ENCODE measurements at regions not wholly inside any gene's neighbourhood (a gene's known extent, or its start where the extent isn't known, plus 50 kb on each side); places are given as distances from the start of the nearest gene placed in this dataset.

DNA sequence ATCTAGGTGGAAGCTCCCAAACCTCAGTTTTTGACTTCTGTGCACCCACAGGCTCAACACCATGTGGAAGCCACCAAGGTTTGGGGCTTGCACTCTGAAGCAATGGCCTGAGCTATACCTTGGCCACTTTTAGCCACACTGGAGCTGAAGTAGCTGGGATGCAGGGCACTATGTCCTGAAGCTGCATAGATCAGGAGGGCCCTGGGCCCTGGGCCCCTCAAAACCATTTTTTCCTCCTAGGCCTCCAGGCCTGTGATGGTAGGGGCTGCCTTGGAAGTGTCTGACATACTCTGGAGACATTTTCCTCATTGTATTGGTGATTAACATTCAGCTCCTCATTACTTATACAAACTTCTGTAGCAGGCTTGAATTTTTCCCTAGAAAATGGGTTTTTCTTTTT lies 273.7 kb downstream of the FGF9 start:
- TF ChIP-seq, protein P1, sequence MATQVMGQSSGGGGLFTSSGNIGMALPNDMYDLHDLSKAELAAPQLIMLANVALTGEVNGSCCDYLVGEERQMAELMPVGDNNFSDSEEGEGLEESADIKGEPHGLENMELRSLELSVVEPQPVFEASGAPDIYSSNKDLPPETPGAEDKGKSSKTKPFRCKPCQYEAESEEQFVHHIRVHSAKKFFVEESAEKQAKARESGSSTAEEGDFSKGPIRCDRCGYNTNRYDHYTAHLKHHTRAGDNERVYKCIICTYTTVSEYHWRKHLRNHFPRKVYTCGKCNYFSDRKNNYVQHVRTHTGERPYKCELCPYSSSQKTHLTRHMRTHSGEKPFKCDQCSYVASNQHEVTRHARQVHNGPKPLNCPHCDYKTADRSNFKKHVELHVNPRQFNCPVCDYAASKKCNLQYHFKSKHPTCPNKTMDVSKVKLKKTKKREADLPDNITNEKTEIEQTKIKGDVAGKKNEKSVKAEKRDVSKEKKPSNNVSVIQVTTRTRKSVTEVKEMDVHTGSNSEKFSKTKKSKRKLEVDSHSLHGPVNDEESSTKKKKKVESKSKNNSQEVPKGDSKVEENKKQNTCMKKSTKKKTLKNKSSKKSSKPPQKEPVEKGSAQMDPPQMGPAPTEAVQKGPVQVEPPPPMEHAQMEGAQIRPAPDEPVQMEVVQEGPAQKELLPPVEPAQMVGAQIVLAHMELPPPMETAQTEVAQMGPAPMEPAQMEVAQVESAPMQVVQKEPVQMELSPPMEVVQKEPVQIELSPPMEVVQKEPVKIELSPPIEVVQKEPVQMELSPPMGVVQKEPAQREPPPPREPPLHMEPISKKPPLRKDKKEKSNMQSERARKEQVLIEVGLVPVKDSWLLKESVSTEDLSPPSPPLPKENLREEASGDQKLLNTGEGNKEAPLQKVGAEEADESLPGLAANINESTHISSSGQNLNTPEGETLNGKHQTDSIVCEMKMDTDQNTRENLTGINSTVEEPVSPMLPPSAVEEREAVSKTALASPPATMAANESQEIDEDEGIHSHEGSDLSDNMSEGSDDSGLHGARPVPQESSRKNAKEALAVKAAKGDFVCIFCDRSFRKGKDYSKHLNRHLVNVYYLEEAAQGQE (IDR thresholded peaks at IDR 0.05; ENCODE audit: insufficient read depth in 1 of 2, low read depth in 2 of 2, low read length in 2 of 2) = no peak
- no peak for TF ChIP-seq POLR2AphosphoS5 (IDR thresholded peaks at IDR 0.05; ENCODE audit: low read depth, low read length)
